ENCODE measurements at regions not wholly inside any gene's neighbourhood (a gene's known extent, or its start where the extent isn't known, plus 50 kb on each side); places are given as distances from the start of the nearest gene placed in this dataset.

DNA sequence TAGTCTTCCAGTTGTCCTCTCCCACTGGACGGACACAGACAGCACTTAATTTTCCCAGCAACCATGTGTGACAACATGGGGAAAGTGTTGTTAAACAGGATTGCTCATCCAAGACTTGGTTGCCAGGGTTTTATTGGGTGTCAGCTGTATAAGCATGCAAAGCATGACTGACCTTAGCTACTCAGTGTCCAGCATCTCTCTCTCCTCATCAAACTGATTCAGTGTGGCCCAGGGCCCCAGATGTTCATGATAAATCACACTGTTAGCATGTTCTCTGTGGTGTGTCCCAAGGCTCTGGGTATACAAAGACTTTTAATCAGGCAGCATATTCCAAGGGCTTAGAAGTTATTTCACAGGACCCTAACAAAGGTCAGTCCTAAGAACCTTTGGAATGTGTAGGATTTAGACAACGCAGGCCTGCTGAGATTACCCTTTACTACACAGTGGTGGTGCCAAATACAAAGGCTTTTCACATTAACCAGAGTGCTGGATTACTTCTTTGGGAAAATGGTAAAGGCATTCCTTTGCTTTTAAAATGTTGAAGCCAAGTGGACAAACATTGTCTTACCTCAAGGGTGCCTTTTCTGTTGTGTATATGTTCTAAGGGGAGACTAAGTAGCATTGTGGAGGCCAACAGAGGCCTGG is 213.3 kb downstream of the GLUD2 start:
- TF ChIP-seq POLR2A (IDR thresholded peaks at IDR 0.05) (no peak), CTCF (IDR thresholded peaks at IDR 0.05) (no peak), EP300 (IDR thresholded peaks at IDR 0.05) (no peak)

Data from ovary (tissue), 3 donors.